NT2/D1 (cell line): ENCODE measurements at regions not wholly inside any gene's neighbourhood (a gene's known extent, or its start where the extent isn't known, plus 50 kb on each side); places are given as distances from the start of the nearest gene placed in this dataset.
"Not testable (repeated sequence)": the region's sequence is repeated elsewhere in the genome, so short reads cannot be mapped to it uniquely, and the experiment has no call there.

Experiments
- YY1 ChIP-seq: IDR thresholded peaks from 2 replicates; pipeline ENCODE4 v1.6.1; 2011; ENCODE audit not compliant: insufficient read length, insufficient read depth
- ZNF274 ChIP-seq: IDR thresholded peaks from 2 replicates; pipeline ENCODE4 v1.6.1; 2011; ENCODE audit warnings: mild to moderate bottlenecking, low read depth, low read length

- not testable (repeated sequence) for TF ChIP-seq ZNF274, YY1
These were observed 117.8 kb downstream of the SPDYE17 start for GRCh38 chr7:76914361-76914760.
